ENCODE measurements at regions not wholly inside any gene's neighbourhood (a gene's known extent, or its start where the extent isn't known, plus 50 kb on each side); places are given as distances from the start of the nearest gene placed in this dataset.

- Histone ChIP-seq H3K4me1 (peaks cover 0 to 10% (median 4%) of the 10 kb centered on the region in 10 experiments; a peak in 10 of 20 replicates), H3K27me3 (peaks cover 22 to 29% (median 23%) of the 10 kb centered on the region in 11 experiments), H3K4me2 (peak overlapping the region; percentile 81 to 97 (median 94)), H3K4me3 (peak overlapping the region; percentile 48 to 72 (median 59)), H3K9ac (peak overlapping the region in 10 of 11 experiments; percentile 39 to 67 (median 62); a peak in 16 of 22 replicates), H3K9me3 (replicated peaks in 1 of 11) (peaks cover 0 to 10% (median 0%) of the 10 kb centered on the region in 11 experiments; a peak in 1 of 22 replicates), H4K20me1 (0 out of 22 replicates have a peak, but pooled peaks cover 0 to 5% (median 0%) of the 10 kb centered on the region in 11 experiments), H3K36me3 (no peaks in the 10 kb centered on the region), H3K27ac (no peak overlapping the region)
- TF ChIP-seq Cebpa-rat (IDR thresholded peaks at IDR 0.05): no peak
Measured at GRCh38 chr2:172172513-172173173, 69.9 kb upstream of the DLX2 start.

GRCh38 chr2:172173174-172173706 lies 70.5 kb upstream of the DLX2 start:
- Histone ChIP-seq H3K27ac (no peak overlapping the region), H3K4me2 (peak overlapping the region; percentile 81 to 97 (median 94); a peak in 20 of 22 replicates), H4K20me1 (0 out of 22 replicates have a peak, but pooled peaks cover 0 to 5% (median 0%) of the 10 kb centered on the region in 11 experiments), H3K9me3 (replicated peaks in 1 of 11) (peaks cover 0 to 10% (median 0%) of the 10 kb centered on the region in 11 experiments; a peak in 1 of 22 replicates), H3K9ac (peak overlapping the region in 2 of 11 experiments; percentile 43 to 65; a peak in 4 of 22 replicates), H3K4me3 (peak overlapping the region in 9 of 10 experiments; percentile 48 to 72 (median 59); a peak in 14 of 20 replicates), H3K36me3 (no peaks in the 10 kb centered on the region), H3K27me3 (peaks cover 22 to 29% (median 23%) of the 10 kb centered on the region in 11 experiments), H3K4me1 (peaks cover 0 to 10% (median 4%) of the 10 kb centered on the region in 10 experiments; a peak in 10 of 20 replicates)
- TF ChIP-seq Cebpa-rat (IDR thresholded peaks at IDR 0.05): no peak

DNA sequence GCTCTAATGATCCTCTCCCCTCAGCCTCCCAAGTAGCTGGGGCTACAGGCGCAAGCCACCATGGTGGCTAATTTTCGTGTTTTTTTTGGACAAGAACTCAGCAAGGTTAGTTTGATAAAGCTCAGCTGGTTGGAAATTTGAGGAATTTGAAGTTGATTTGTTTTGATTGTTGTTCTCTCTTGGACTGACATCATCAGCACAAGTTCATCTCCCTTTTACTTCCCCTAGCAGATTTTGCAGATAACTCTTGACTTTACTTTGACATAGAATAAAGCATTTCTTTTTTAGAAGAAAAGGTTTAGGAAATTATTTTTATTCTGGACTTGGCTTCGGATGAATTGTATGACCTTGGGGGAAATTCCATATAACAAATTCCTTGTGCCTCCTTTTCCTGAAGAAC lies 74.9 kb upstream of the DLX2 start:
- Histone ChIP-seq H3K9me3 (replicated peaks in 1 of 11) (peaks cover 0 to 10% (median 0%) of the 10 kb centered on the region in 11 experiments; a peak in 1 of 22 replicates), H3K36me3 (no peaks in the 10 kb centered on the region), H3K27me3 (peaks cover 13 to 18% (median 14%) of the 10 kb centered on the region in 11 experiments), H3K4me1 (peaks cover 0 to 5% (median 2%) of the 10 kb centered on the region in 10 experiments; a peak in 8 of 20 replicates), H3K4me2 (no peak overlapping the region), H4K20me1 (no peaks in the 10 kb centered on the region), H3K9ac (no peak overlapping the region), H3K27ac (no peak overlapping the region), H3K4me3 (no peak overlapping the region)
- TF ChIP-seq Cebpa-rat (IDR thresholded peaks at IDR 0.05): no peak

DNA sequence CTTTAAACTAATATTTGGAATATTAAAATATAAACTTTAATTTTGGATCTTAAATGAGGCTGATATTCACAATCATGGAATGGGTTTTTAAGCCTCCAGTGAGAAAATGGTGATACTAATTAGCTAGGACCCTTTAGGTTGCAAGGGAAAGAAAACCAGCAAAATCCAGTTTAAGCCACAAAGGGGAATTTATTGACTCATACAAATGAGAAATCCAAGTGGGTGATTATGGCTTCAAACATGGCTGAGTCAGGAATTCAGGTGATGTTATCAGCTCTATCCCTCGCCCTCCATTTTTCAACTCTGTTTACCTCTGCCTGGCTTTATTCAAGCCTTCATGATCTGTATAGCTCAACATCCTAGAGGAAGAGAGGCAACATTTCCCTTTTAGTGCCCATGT lies 75.3 kb upstream of the DLX2 start:
- peaks cover 9 to 14% (median 10%) of the 10 kb centered on the region in 11 experiments for H3K27me3 ChIP-seq
- no peak overlapping the region for H3K4me2 ChIP-seq
- TF ChIP-seq Cebpa-rat (IDR thresholded peaks at IDR 0.05): no peak
- H3K9ac ChIP-seq: no peak overlapping the region
- no peak overlapping the region for H3K27ac ChIP-seq
- peaks cover 0 to 1% (median 0%) of the 10 kb centered on the region in 10 experiments; a peak in 3 of 20 replicates for H3K4me1 ChIP-seq
- no peak overlapping the region for H3K4me3 ChIP-seq
- H4K20me1 ChIP-seq: no peaks in the 10 kb centered on the region
- peaks cover 0 to 10% (median 0%) of the 10 kb centered on the region in 11 experiments; a peak in 1 of 22 replicates for H3K9me3 ChIP-seq (replicated peaks in 1 of 11)
- no peaks in the 10 kb centered on the region for H3K36me3 ChIP-seq

DNA sequence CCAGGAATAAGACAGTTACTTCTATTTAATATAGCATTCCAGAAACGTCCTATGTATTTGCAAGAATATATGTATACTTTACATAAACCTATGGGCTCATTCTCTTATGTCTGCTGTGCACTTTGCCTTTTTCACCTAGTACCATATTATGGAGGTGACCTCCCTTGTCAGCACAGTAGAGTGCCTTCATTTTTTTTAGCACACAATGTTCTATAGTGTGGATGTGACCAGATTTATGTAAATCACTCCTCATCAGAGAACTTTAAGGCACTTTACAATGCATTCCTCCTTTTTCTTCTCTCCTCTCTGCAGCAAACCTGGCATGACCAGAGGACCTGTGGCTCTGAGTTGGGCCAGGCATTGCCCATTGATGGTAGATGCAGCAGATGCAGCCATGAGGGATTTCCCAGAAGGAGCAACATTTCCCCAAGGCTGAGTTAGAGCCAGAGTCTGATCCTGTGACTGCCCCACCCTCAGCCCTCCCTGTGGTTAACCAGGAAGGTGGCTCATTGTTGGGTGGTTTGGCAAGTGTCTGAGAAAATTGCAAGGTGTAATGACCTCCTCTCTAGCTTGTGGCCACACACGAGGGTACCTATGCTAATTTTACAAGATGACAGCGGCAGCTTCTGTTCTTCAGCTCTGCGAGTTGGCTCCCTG lies 76.5 kb upstream of the DLX2 start:
- Histone ChIP-seq H4K20me1 (no peaks in the 10 kb centered on the region), H3K4me3 (no peak overlapping the region), H3K27ac (no peak overlapping the region), H3K4me2 (no peak overlapping the region), H3K9me3 (replicated peaks in 1 of 11) (peaks cover 0 to 10% (median 0%) of the 10 kb centered on the region in 11 experiments; a peak in 1 of 22 replicates), H3K27me3 (peaks cover 0 to 2% (median 0%) of the 10 kb centered on the region in 11 experiments; a peak in 1 of 22 replicates), H3K9ac (no peak overlapping the region), H3K4me1 (no peaks in the 10 kb centered on the region), H3K36me3 (no peaks in the 10 kb centered on the region)
- TF ChIP-seq Cebpa-rat (IDR thresholded peaks at IDR 0.05): no peak

DNA sequence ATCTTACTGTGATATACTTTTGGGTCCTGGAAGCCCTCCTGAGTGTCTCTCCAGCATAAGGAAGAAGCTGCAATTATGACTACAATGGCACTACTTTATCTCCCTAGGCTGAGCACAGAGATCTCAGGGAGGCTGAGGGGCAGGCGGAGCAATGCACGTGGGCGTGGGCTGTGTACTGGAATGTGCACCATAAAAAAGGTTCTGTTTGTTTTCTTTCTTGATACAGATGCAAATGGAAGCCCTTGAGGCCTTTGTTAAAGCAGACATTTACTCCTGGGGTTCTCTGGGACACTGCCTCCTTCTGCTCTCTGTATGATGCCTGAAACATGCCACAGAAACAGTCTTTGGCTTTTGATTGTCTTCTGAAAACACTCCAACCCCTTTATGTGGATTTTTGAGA lies 79.1 kb upstream of the DLX2 start:
- Histone ChIP-seq H3K4me3 (no peak overlapping the region), H3K9me3 (replicated peaks in 1 of 11) (peaks cover 11 to 20% (median 19%) of the 10 kb centered on the region in 11 experiments), H4K20me1 (no peaks in the 10 kb centered on the region), H3K27ac (no peak overlapping the region), H3K4me1 (no peaks in the 10 kb centered on the region), H3K27me3 (no peaks in the 10 kb centered on the region), H3K4me2 (no peak overlapping the region), H3K36me3 (no peaks in the 10 kb centered on the region), H3K9ac (no peak overlapping the region)
- TF ChIP-seq Cebpa-rat (IDR thresholded peaks at IDR 0.05): no peak

- H4K20me1 ChIP-seq: no peaks in the 10 kb centered on the region
- H3K9me3 ChIP-seq (replicated peaks in 1 of 11): peaks cover 13 to 23% (median 21%) of the 10 kb centered on the region in 11 experiments
- H3K4me2 ChIP-seq: no peak overlapping the region
- H3K27ac ChIP-seq: no peak overlapping the region
- H3K9ac ChIP-seq: no peak overlapping the region
- no peak overlapping the region for H3K4me3 ChIP-seq
- H3K36me3 ChIP-seq: no peaks in the 10 kb centered on the region
- H3K4me1 ChIP-seq: no peaks in the 10 kb centered on the region
- no peaks in the 10 kb centered on the region for H3K27me3 ChIP-seq
- TF ChIP-seq Cebpa-rat (IDR thresholded peaks at IDR 0.05): peak in 3 of 11 experiments; percentile 37 to 59 (median 37); a peak in 3 of 22 replicates
Measured at GRCh38 chr2:172182624-172183023, 79.9 kb upstream of the DLX2 start.

DNA sequence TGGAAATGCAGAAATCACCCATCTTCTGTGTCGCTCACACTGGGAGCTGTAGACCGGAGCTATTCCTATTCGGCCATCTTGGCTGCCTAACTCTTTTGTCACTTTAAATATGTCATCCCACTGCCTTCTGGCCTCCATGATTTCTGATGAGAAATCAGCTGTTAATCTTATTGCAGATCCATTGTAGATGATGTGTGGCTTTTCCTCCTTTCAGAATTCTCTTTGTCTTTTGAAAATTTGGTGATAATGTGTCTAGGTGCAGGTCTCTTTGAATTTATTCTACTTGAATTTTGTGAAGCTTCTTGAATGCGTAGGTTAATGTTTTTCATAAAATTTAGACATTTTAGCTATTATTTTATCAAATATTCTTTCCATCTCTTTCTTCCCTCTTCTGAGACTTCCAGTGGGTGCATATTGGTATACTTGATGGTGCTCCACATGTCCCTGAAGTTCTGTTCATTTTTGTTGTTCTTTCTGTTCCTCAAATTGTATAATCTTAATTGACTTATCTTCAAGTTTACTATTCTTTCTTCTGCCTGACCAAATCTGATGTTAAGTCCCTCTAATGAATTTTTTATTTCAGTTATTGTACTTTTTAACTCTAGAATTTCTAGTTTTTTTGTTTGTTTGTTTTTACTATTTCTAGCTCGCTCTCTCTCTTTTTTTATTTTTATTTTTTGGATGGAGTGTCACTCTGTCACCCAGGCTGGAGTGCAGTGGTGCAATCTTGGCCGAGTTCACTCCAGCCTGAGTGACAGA lies 90.8 kb upstream of the DLX2 start:
- TF ChIP-seq Cebpa-rat (IDR thresholded peaks at IDR 0.05): no peak
- Histone ChIP-seq H3K9me3 (replicated peaks in 1 of 11) (peaks cover 33 to 45% (median 39%) of the 10 kb centered on the region in 11 experiments), H3K27ac (no peak overlapping the region), H3K9ac (no peak overlapping the region), H3K27me3 (no peaks in the 10 kb centered on the region), H3K4me1 (peaks cover 4 to 21% (median 11%) of the 10 kb centered on the region in 10 experiments), H4K20me1 (no peaks in the 10 kb centered on the region), H3K36me3 (no peaks in the 10 kb centered on the region), H3K4me3 (no peak overlapping the region), H3K4me2 (no peak overlapping the region)

Data from BLaER1 treated with 17β-estradiol and CSF1 and Interleukin-3, amounts not matched to agents 10 nM and 100 nM (cell line).